SK-N-SH (cell line): ENCODE measurements at regions not wholly inside any gene's neighbourhood (a gene's known extent, or its start where the extent isn't known, plus 50 kb on each side); places are given as distances from the start of the nearest gene placed in this dataset.

Experiments used
- CTCF ChIA-PET: fragments of 300-600, 350-600 bp; formaldehyde crosslinking; extraction: SDS; loops from one replicate; lab custom pipeline; 2021; lab: Yijun Ruan, JAX
- POLR2A ChIA-PET: fragments of 350-600 bp; sonication (Branson Sonifier 250); formaldehyde crosslinking; extraction: SDS; loops from one replicate; lab custom pipeline; 2020; ENCODE audit warnings: antibody characterized with exemption, inconsistent platforms; lab: Yijun Ruan, JAX
- DNase-seq: peaks from one replicate; pipeline ENCODE4 v3.0.0; 2012
- H2AFZ ChIP-seq: fragments of 200-600 bp; sonication (generic); 2 replicates; pipeline ENCODE4 v1.8.1; 2016; ENCODE audit warnings: antibody characterized with exemption, mild to moderate bottlenecking, low read depth
- H3F3A ChIP-seq: fragments of 200-600 bp; sonication (generic); replicated peaks from 2 replicates; pipeline ENCODE3; 2016; ENCODE audit warnings: antibody characterized with exemption, mild to moderate bottlenecking; ENCODE audit not compliant: insufficient read depth
- H3K27ac ChIP-seq, 2 experiments: fragments of 200-500 bp in 1 of 2; fragments of 200-600 bp in 1 of 2; sonication (Bioruptor generic) in 1 of 2; sonication (generic), shearing (Covaris generic) in 1 of 2; 2 replicates each; pipeline versions ENCODE4 v1.5.1 to v1.6.1; 2014 to 2016; ENCODE audit warnings: low read depth in 2 of 2, inconsistent platforms in 1 of 2, low read length in 1 of 2, mild to moderate bottlenecking in 1 of 2, mixed read lengths in 1 of 2
- H3K27me3 ChIP-seq: fragments of 200-600 bp; sonication (generic), shearing (Covaris generic); 2 replicates; pipeline ENCODE4 v1.6.1; 2016; ENCODE audit warnings: mixed run types; ENCODE audit not compliant: insufficient read depth
- H3K36me3 ChIP-seq, 2 experiments: fragments of 200-500 bp in 1 of 2; fragments of 200-600 bp in 1 of 2; sonication (Bioruptor generic) in 1 of 2; sonication (generic) in 1 of 2; replicated peaks in 1 of 2; 2 replicates each; pipeline versions ENCODE3 to v1.5.1; 2014 to 2016; ENCODE audit warnings: low read length in 1 of 2, mild to moderate bottlenecking in 1 of 2; ENCODE audit not compliant: insufficient read depth in 2 of 2, control insufficient read depth in 1 of 2
- H3K4me1 ChIP-seq, 2 experiments: fragments of 200-500 bp in 1 of 2; fragments of 200-600 bp in 1 of 2; sonication (Bioruptor generic) in 1 of 2; sonication (generic), shearing (Covaris generic) in 1 of 2; 2 replicates each; pipeline versions ENCODE4 v1.5.1 to v1.6.1; 2014 to 2016; ENCODE audit warnings: low read depth in 1 of 2, low read length in 1 of 2, mixed run types in 1 of 2; ENCODE audit not compliant: insufficient read depth in 2 of 2, control insufficient read depth in 1 of 2
- H3K4me2 ChIP-seq: fragments of 200-600 bp; sonication (generic), shearing (Covaris generic); 2 replicates; pipeline ENCODE4 v1.6.1; 2017; ENCODE audit warnings: mixed run types
- H3K4me3 ChIP-seq, 2 experiments: fragments of 200-500 bp in 1 of 2; fragments of 200-600 bp in 1 of 2; sonication (Bioruptor generic) in 1 of 2; sonication (generic), shearing (Covaris generic) in 1 of 2; 2 replicates each; pipeline versions ENCODE4 v1.5.1 to v1.8.1; 2014 to 2016; ENCODE audit warnings: low read depth in 2 of 2, inconsistent platforms in 1 of 2, low read length in 1 of 2, mild to moderate bottlenecking in 1 of 2, mixed read lengths in 1 of 2, moderate library complexity in 1 of 2
- H3K79me2 ChIP-seq: fragments of 200-600 bp; sonication (generic); 2 replicates; pipeline ENCODE4 v1.8.1; 2017; ENCODE audit warnings: mild to moderate bottlenecking; ENCODE audit not compliant: insufficient read depth
- H3K9ac ChIP-seq: fragments of 200-600 bp; sonication (generic); 2 replicates; pipeline ENCODE4 v1.6.1; 2017; ENCODE audit warnings: mixed run types
- H3K9me2 ChIP-seq: fragments of 200-600 bp; sonication (generic); 2 replicates; pipeline ENCODE4 v1.6.1; 2017; ENCODE audit warnings: mixed run types
- H3K9me3 ChIP-seq: fragments of 200-600 bp; sonication (generic); 2 replicates; pipeline ENCODE4 v1.6.1; 2017; ENCODE audit warnings: mixed run types, mild to moderate bottlenecking, moderate library complexity
- H4K20me1 ChIP-seq: fragments of 200-600 bp; sonication (generic); 2 replicates; pipeline ENCODE4 v1.6.1; 2017; ENCODE audit warnings: mild to moderate bottlenecking, mixed run types; ENCODE audit not compliant: insufficient read depth
- CHD2 ChIP-seq: fragments of 150-350 bp; IDR thresholded peaks from 2 replicates; pipeline ENCODE4 v1.6.1; 2018; ENCODE audit warnings: low read length; ENCODE audit not compliant: partially characterized antibody
- CTCF ChIP-seq: fragments of 200-600 bp; sonication (generic); IDR thresholded peaks from 2 replicates; pipeline ENCODE4 v1.6.1; 2017; ENCODE audit warnings: antibody characterized with exemption, mild to moderate bottlenecking, moderate library complexity
- ELF1 ChIP-seq: IDR thresholded peaks from 2 replicates; pipeline ENCODE4 v1.4.0; 2012
- FOXJ3 ChIP-seq: sonication (generic); formaldehyde crosslinking; IDR thresholded peaks from 2 replicates; pipeline ENCODE4 v1.5.1; 2020; ENCODE audit warnings: mild to moderate bottlenecking, missing genetic modification reagents
- FOXM1 ChIP-seq: IDR thresholded peaks from 2 replicates; pipeline ENCODE4 v1.4.0; 2012; ENCODE audit warnings: low read depth, mild to moderate bottlenecking
- GABPA ChIP-seq: IDR thresholded peaks from 2 replicates; pipeline ENCODE4 v1.4.0; 2012; ENCODE audit warnings: low read depth, mild to moderate bottlenecking
- JUND ChIP-seq: IDR thresholded peaks from 2 replicates; pipeline ENCODE4 v1.4.0; 2012
- MEF2A ChIP-seq: IDR thresholded peaks from 2 replicates; pipeline ENCODE4 v1.4.0; 2012; ENCODE audit warnings: low read depth, borderline replicate concordance
- REST ChIP-seq: IDR thresholded peaks from 2 replicates; pipeline ENCODE4 v1.6.1; 2012; ENCODE audit warnings: mild to moderate bottlenecking, low read depth, low read length, moderate library complexity
- RFX5 ChIP-seq: IDR thresholded peaks from 2 replicates; pipeline ENCODE4 v1.6.1; 2012; ENCODE audit warnings: mild to moderate bottlenecking, improper control_type of control experiment, low read length
- RXRA ChIP-seq: IDR thresholded peaks from 2 replicates; pipeline ENCODE4 v1.4.0; 2012; ENCODE audit warnings: low read depth, mild to moderate bottlenecking, borderline replicate concordance
- SIN3A ChIP-seq: IDR thresholded peaks from 2 replicates; pipeline ENCODE4 v1.6.1; 2012; ENCODE audit warnings: low read depth, mild to moderate bottlenecking, low read length, moderate library complexity, borderline replicate concordance
- TCF12 ChIP-seq: IDR thresholded peaks from 2 replicates; pipeline ENCODE4 v1.4.0; 2012
- USF2 ChIP-seq: fragments of 150-350 bp; IDR thresholded peaks from 2 replicates; pipeline ENCODE4 v1.6.1; 2017; ENCODE audit warnings: antibody characterized with exemption, low read length, low read depth, borderline replicate concordance
- YY1 ChIP-seq: IDR thresholded peaks from 2 replicates; pipeline ENCODE4 v1.4.0; 2012; ENCODE audit warnings: low read depth, mild to moderate bottlenecking
- WGBS: methylation state at CpG from one replicate; pipeline ENCODE4 v1.1.6; 2017; ENCODE audit warnings: low lambda C conversion rate; 5-methylcytosine and 5-hydroxymethylcytosine counted together
- TF ChIP-seq, protein P1 (sequence below): fragments of 150-350 bp; IDR thresholded peaks from 2 replicates; pipeline ENCODE4 v1.6.1; 2016; ENCODE audit warnings: mild to moderate bottlenecking, low read depth, low read length

GRCh38 chr1:101548376-101548775 lies 311.6 kb downstream of the S1PR1 start (continued):
- no peak for TF ChIP-seq REST
- TF ChIP-seq JUND: no peak
- TF ChIP-seq YY1: no peak
- no peak for TF ChIP-seq CTCF
- TF ChIP-seq RXRA: no peak

- Histone ChIP-seq H3K9me2 (no peaks in the 10 kb centered on the region), H3K4me3 (no peak overlapping the region), H3K9ac (no peak overlapping the region), H4K20me1 (no peaks in the 10 kb centered on the region), H3F3A (no peaks in the 10 kb centered on the region), H2AFZ (no peak overlapping the region), H3K27ac (no peak overlapping the region), H3K36me3 (no peaks in the 10 kb centered on the region), H3K27me3 (no peaks in the 10 kb centered on the region), H3K4me2 (no peak overlapping the region), H3K9me3 (no peaks in the 10 kb centered on the region), H3K79me2 (no peaks in the 10 kb centered on the region), H3K4me1 (no peaks in the 10 kb centered on the region)
- ChIA-PET CTCF (interaction anchor here (1.3 to 1.5 kb wide), 2 partner anchors 30 to 56 kb away, joined by 3 read pairs; no protein-coding TSS in a partner anchor), POLR2A (no interaction called here)
- no peak for DNase-seq
- 76% methylated on average over 1 of the region's 1 CpG for WGBS
- TF ChIP-seq MEF2A: no peak
These were observed 313.8 kb downstream of the S1PR1 start for GRCh38 chr1:101550581-101550980.

DNA sequence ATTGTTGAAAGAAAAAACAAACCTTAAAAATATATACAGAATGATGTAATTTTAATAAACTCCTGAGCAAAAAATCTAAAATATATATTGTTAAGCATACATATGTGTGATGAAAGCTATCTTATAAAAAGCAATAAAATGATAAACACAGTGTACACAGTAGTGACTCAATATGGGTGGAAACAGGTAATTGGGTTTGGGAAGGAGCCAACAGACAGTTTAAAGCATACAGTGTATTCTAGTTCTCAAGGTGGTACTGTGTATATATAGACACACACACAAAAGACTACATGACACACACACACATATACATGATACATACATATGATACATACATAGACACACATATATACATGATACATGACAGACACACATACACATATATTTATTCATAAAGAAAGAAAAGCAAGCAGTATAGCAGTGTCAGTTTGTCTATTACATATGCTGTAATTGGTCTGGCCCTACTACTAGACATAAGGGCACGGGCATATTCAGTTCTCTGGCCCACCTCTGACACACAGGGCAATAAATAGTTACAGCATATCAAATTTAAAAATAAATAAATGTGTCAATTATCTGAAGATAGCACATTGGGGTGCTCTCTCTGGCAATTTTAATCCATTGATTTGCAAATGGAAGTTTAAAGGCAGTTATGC lies 330.2 kb downstream of the S1PR1 start:
- Histone ChIP-seq H3K4me2 (no peak overlapping the region), H3K4me1 (no peaks in the 10 kb centered on the region), H4K20me1 (no peaks in the 10 kb centered on the region), H3K27me3 (no peaks in the 10 kb centered on the region), H3K79me2 (no peaks in the 10 kb centered on the region), H3K9me3 (no peaks in the 10 kb centered on the region), H3K9ac (no peak overlapping the region), H2AFZ (no peak overlapping the region), H3F3A (no peaks in the 10 kb centered on the region), H3K36me3 (no peaks in the 10 kb centered on the region), H3K9me2 (no peaks in the 10 kb centered on the region), H3K27ac (no peak overlapping the region), H3K4me3 (no peak overlapping the region)
- ChIA-PET POLR2A (no interaction called here), CTCF (interaction anchor here (0.6 to 1.9 kb wide), 9 partner anchors 9 to 258 kb away, joined by 3 to 10 read pairs (median 3); no protein-coding TSS in a partner anchor)
- DNase-seq: no peak
- WGBS: 71% methylated on average over 1 of the region's 1 CpG
- TF ChIP-seq FOXJ3 (CRISPR knock-in tag) (no peak), GABPA (no peak), RXRA (no peak), FOXM1 (no peak), TCF12 (no peak), MEF2A (no peak), ELF1 (no peak), CHD2 (no peak), CTCF (no peak), USF2 (no peak), RFX5 (no peak), SIN3A (no peak)
- TF ChIP-seq, protein P1, sequence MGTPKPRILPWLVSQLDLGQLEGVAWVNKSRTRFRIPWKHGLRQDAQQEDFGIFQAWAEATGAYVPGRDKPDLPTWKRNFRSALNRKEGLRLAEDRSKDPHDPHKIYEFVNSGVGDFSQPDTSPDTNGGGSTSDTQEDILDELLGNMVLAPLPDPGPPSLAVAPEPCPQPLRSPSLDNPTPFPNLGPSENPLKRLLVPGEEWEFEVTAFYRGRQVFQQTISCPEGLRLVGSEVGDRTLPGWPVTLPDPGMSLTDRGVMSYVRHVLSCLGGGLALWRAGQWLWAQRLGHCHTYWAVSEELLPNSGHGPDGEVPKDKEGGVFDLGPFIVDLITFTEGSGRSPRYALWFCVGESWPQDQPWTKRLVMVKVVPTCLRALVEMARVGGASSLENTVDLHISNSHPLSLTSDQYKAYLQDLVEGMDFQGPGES: no peak
